Liver (tissue), 3 donors: ENCODE measurements at regions not wholly inside any gene's neighbourhood (a gene's known extent, or its start where the extent isn't known, plus 50 kb on each side); places are given as distances from the start of the nearest gene placed in this dataset.

Experiments used
- CTCF ChIP-seq: fragments of 150-350 bp; IDR thresholded peaks from 2 replicates; pipeline ENCODE4 v1.5.1; 2017; ENCODE audit warnings: improper control_type of control experiment, low read depth, low read length; ENCODE audit not compliant: missing input control
- EGR1 ChIP-seq, 2 donors: IDR thresholded peaks; 2 replicates each; pipeline ENCODE4 v1.6.1; 2016 to 2018; ENCODE audit warnings: antibody characterized with exemption in 2 of 2, low read depth in 2 of 2
- FOXA1 ChIP-seq: IDR thresholded peaks from 2 replicates; pipeline ENCODE4 v1.6.1; 2016; ENCODE audit warnings: antibody characterized with exemption
- JUND ChIP-seq, 2 donors: IDR thresholded peaks; 2 replicates each; pipeline ENCODE4 v1.6.1; 2016; ENCODE audit warnings: antibody characterized with exemption in 2 of 2
- MAX ChIP-seq: IDR thresholded peaks from 2 replicates; pipeline ENCODE4 v1.6.1; 2016; ENCODE audit warnings: antibody characterized with exemption
- NR2F2 ChIP-seq: IDR thresholded peaks from 2 replicates; pipeline ENCODE4 v1.6.1; 2016; ENCODE audit warnings: antibody characterized with exemption
- RXRA ChIP-seq, 2 donors: IDR thresholded peaks; 2 replicates each; pipeline ENCODE4 v1.6.1; 2017 to 2018; ENCODE audit warnings: antibody characterized with exemption in 2 of 2, mild to moderate bottlenecking in 1 of 2
- SP1 ChIP-seq: IDR thresholded peaks from 2 replicates; pipeline ENCODE4 v1.6.1; 2018; ENCODE audit warnings: antibody characterized with exemption, mild to moderate bottlenecking
- TF ChIP-seq, protein P1 (sequence below): IDR thresholded peaks from 2 replicates; pipeline ENCODE4 v1.6.1; 2016; ENCODE audit warnings: antibody characterized with exemption, mild to moderate bottlenecking
- donor health status: healthy.
- donor health status: healthy.

GRCh38 chr4:189497996-189498395 is 442.7 kb upstream of the FRG1 start:
- TF ChIP-seq FOXA1 (no peak), CTCF (no peak), SP1 (no peak), RXRA (IDR thresholded peaks at IDR 0.05) (no peak), JUND (IDR thresholded peaks at IDR 0.05) (no peak), NR2F2 (no peak), EGR1 (IDR thresholded peaks at IDR 0.05; ENCODE audit: low read depth in 2 of 2) (no peak), MAX (no peak)
- TF ChIP-seq, protein P1, sequence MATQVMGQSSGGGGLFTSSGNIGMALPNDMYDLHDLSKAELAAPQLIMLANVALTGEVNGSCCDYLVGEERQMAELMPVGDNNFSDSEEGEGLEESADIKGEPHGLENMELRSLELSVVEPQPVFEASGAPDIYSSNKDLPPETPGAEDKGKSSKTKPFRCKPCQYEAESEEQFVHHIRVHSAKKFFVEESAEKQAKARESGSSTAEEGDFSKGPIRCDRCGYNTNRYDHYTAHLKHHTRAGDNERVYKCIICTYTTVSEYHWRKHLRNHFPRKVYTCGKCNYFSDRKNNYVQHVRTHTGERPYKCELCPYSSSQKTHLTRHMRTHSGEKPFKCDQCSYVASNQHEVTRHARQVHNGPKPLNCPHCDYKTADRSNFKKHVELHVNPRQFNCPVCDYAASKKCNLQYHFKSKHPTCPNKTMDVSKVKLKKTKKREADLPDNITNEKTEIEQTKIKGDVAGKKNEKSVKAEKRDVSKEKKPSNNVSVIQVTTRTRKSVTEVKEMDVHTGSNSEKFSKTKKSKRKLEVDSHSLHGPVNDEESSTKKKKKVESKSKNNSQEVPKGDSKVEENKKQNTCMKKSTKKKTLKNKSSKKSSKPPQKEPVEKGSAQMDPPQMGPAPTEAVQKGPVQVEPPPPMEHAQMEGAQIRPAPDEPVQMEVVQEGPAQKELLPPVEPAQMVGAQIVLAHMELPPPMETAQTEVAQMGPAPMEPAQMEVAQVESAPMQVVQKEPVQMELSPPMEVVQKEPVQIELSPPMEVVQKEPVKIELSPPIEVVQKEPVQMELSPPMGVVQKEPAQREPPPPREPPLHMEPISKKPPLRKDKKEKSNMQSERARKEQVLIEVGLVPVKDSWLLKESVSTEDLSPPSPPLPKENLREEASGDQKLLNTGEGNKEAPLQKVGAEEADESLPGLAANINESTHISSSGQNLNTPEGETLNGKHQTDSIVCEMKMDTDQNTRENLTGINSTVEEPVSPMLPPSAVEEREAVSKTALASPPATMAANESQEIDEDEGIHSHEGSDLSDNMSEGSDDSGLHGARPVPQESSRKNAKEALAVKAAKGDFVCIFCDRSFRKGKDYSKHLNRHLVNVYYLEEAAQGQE, result no peak
